GM21786 (cell line): ENCODE measurements at regions not wholly inside any gene's neighbourhood (a gene's known extent, or its start where the extent isn't known, plus 50 kb on each side); places are given as distances from the start of the nearest gene placed in this dataset.
"Not testable (repeated sequence)": the region's sequence is repeated elsewhere in the genome, so short reads cannot be mapped to it uniquely, and the experiment has no call there.

Experiments
- ATAC-seq: cut with Tn5 transposase; IDR thresholded peaks from one replicate; pipeline ENCODE4 v1.9.1; 2021; ENCODE audit not compliant: unreplicated experiment

- ATAC-seq: no peak
Measured at GRCh38 chr5:164076556-164076955, 571.1 kb downstream of the MAT2B start.

GRCh38 chr5:164090358-164090757, 584.9 kb downstream of the MAT2B start:
- no peak for ATAC-seq

- no peak for ATAC-seq
Measured at GRCh38 chr5:164091836-164092235, 586.4 kb downstream of the MAT2B start.

- ATAC-seq: no peak
Measured at GRCh38 chr5:164094291-164094690, 588.9 kb downstream of the MAT2B start.

- ATAC-seq: no peak
Measured at GRCh38 chr5:164097749-164098148, 592.3 kb downstream of the MAT2B start.

GRCh38 chr5:164098531-164098930, 593.1 kb downstream of the MAT2B start:
- no peak for ATAC-seq

GRCh38 chr5:164098979-164099378, 593.6 kb downstream of the MAT2B start:
- no peak for ATAC-seq

- no peak for ATAC-seq
Measured at GRCh38 chr5:164115420-164115819, 610.0 kb downstream of the MAT2B start.

- ATAC-seq: peak; percentile 76
Measured at GRCh38 chr5:164119806-164120447, 614.5 kb downstream of the MAT2B start.

GRCh38 chr5:164127527-164127926, 622.1 kb downstream of the MAT2B start:
- no peak for ATAC-seq

- ATAC-seq: no peak
Measured at GRCh38 chr5:164132358-164132757, 626.9 kb downstream of the MAT2B start.

GRCh38 chr5:164137095-164137494, 631.7 kb downstream of the MAT2B start:
- ATAC-seq: no peak

- ATAC-seq: peak; percentile 71
Measured at GRCh38 chr5:164139423-164139822, 634.0 kb downstream of the MAT2B start.

- ATAC-seq: no peak
Measured at GRCh38 chr5:164145458-164145857, 640.0 kb downstream of the MAT2B start.

- no peak for ATAC-seq
Measured at GRCh38 chr5:164146223-164146622, 640.8 kb downstream of the MAT2B start.

- no peak for ATAC-seq
Measured at GRCh38 chr5:164148292-164148691, 642.9 kb downstream of the MAT2B start.

- not testable (repeated sequence) for ATAC-seq
Measured at GRCh38 chr5:164152539-164152938, 647.1 kb downstream of the MAT2B start.

- no peak for ATAC-seq
Measured at GRCh38 chr5:164153469-164154172, 648.2 kb downstream of the MAT2B start.

- no peak for ATAC-seq
Measured at GRCh38 chr5:164170814-164171213, 665.4 kb downstream of the MAT2B start.

- no peak for ATAC-seq
Measured at GRCh38 chr5:164175083-164175482, 669.7 kb downstream of the MAT2B start.

- ATAC-seq: no peak
Measured at GRCh38 chr5:164179406-164179805, 674.0 kb downstream of the MAT2B start.

- ATAC-seq: no peak
Measured at GRCh38 chr5:164181604-164182003, 676.2 kb downstream of the MAT2B start.

GRCh38 chr5:164184158-164184557, 678.7 kb downstream of the MAT2B start:
- ATAC-seq: no peak
